H9 (cell line): ENCODE measurements at regions not wholly inside any gene's neighbourhood (a gene's known extent, or its start where the extent isn't known, plus 50 kb on each side); places are given as distances from the start of the nearest gene placed in this dataset.

ENCODE experiments used
- DNase-seq: peaks from one replicate; pipeline ENCODE4 v3.0.0-alpha.2; 2017
- H2AFZ ChIP-seq: one replicate; pipeline ENCODE4 v1.6.1; 2013; ENCODE audit warnings: mild to moderate bottlenecking, low read length, control low read depth, moderate library complexity
- H2AK5ac ChIP-seq: 2 replicates; pipeline ENCODE4 v1.6.1; 2013; ENCODE audit warnings: low read length, control low read depth, mixed read lengths; ENCODE audit not compliant: insufficient read length
- H2BK120ac ChIP-seq: one replicate; pipeline ENCODE4 v1.6.1; 2013; ENCODE audit warnings: low read depth, mild to moderate bottlenecking, low read length, control low read depth, inconsistent platforms; ENCODE audit not compliant: poor library complexity, severe bottlenecking
- H2BK12ac ChIP-seq: 2 replicates; pipeline ENCODE4 v1.6.1; 2013; ENCODE audit warnings: low read length, control low read depth, mixed read lengths, low read depth; ENCODE audit not compliant: insufficient read length
- H2BK15ac ChIP-seq: 2 replicates; pipeline ENCODE4 v1.6.1; 2013; ENCODE audit warnings: low read depth, low read length, control low read depth
- H2BK20ac ChIP-seq: one replicate; pipeline ENCODE4 v1.6.1; 2013; ENCODE audit warnings: low read depth, mild to moderate bottlenecking, low read length, control low read depth, inconsistent platforms; ENCODE audit not compliant: poor library complexity, severe bottlenecking
- H2BK5ac ChIP-seq: 2 replicates; pipeline ENCODE4 v1.6.1; 2013; ENCODE audit warnings: low read length, control low read depth, mixed read lengths; ENCODE audit not compliant: insufficient read length
- H3K14ac ChIP-seq: 2 replicates; pipeline ENCODE4 v1.6.1; 2013; ENCODE audit warnings: low read length, control low read depth; ENCODE audit not compliant: insufficient read depth
- H3K18ac ChIP-seq: 2 replicates; pipeline ENCODE4 v1.6.1; 2013; ENCODE audit warnings: low read depth, mild to moderate bottlenecking, mixed read lengths, low read length, control low read depth; ENCODE audit not compliant: insufficient read length
- H3K23ac ChIP-seq: 2 replicates; pipeline ENCODE4 v1.6.1; 2013; ENCODE audit warnings: low read length, control low read depth, mixed read lengths, low read depth; ENCODE audit not compliant: insufficient read length
- H3K23me2 ChIP-seq: 2 replicates; pipeline ENCODE4 v1.6.1; 2013; ENCODE audit warnings: low read depth, mild to moderate bottlenecking, mixed read lengths, low read length, control low read depth; ENCODE audit not compliant: insufficient read length, poor library complexity, severe bottlenecking
- H3K27ac ChIP-seq: 2 replicates; pipeline ENCODE4 v1.5.1; 2013; ENCODE audit warnings: low read length, control low read depth, mixed read lengths, low read depth; ENCODE audit not compliant: insufficient read length
- H3K27me3 ChIP-seq: 2 replicates; pipeline ENCODE4 v1.6.1; 2013; ENCODE audit warnings: low read length, control low read depth, inconsistent platforms; ENCODE audit not compliant: insufficient read depth
- H3K4ac ChIP-seq: 2 replicates; pipeline ENCODE4 v1.6.1; 2013; ENCODE audit warnings: low read depth, mild to moderate bottlenecking, control low read depth, inconsistent platforms, low read length, moderate library complexity
- H3K4me1 ChIP-seq: 2 replicates; pipeline ENCODE4 v1.6.1; 2013; ENCODE audit warnings: low read length, control low read depth, inconsistent platforms; ENCODE audit not compliant: insufficient read depth
- H3K4me2 ChIP-seq: 2 replicates; pipeline ENCODE4 v1.6.1; 2013; ENCODE audit warnings: low read length, control low read depth, mixed read lengths; ENCODE audit not compliant: insufficient read length, insufficient read depth
- H3K56ac ChIP-seq: 2 replicates; pipeline ENCODE4 v1.6.1; 2013; ENCODE audit warnings: low read depth, mild to moderate bottlenecking, mixed read lengths, low read length, control low read depth; ENCODE audit not compliant: insufficient read length
- H3K79me1 ChIP-seq: 2 replicates; pipeline ENCODE4 v1.6.1; 2013; ENCODE audit warnings: low read depth, mild to moderate bottlenecking, moderate library complexity, low read length, control low read depth, inconsistent platforms; ENCODE audit not compliant: insufficient read depth, poor library complexity, severe bottlenecking
- H3K79me2 ChIP-seq: 2 replicates; pipeline ENCODE4 v1.6.1; 2013; ENCODE audit warnings: low read length, control low read depth, inconsistent platforms; ENCODE audit not compliant: insufficient read depth
- H3K9ac ChIP-seq: 2 replicates; pipeline ENCODE4 v1.6.1; 2013; ENCODE audit warnings: low read length, control low read depth, mixed read lengths; ENCODE audit not compliant: insufficient read length; ENCODE audit errors: extremely low read depth
- H3K9me3 ChIP-seq: one replicate; pipeline ENCODE4 v1.6.1; 2013; ENCODE audit warnings: low read depth, low read length, inconsistent platforms; ENCODE audit not compliant: control insufficient read depth
- H3T11ph ChIP-seq: one replicate; pipeline ENCODE4 v1.6.1; 2013; ENCODE audit warnings: mild to moderate bottlenecking, low read length, control low read depth, inconsistent platforms
- H4K20me1 ChIP-seq: one replicate; pipeline ENCODE4 v1.6.1; 2013; ENCODE audit not compliant: control insufficient read depth, insufficient read length, insufficient read depth
- H4K5ac ChIP-seq: 2 replicates; pipeline ENCODE4 v1.6.1; 2013; ENCODE audit warnings: low read depth, mild to moderate bottlenecking, mixed read lengths, low read length, control low read depth; ENCODE audit not compliant: insufficient read length
- H4K8ac ChIP-seq: replicated peaks from 2 replicates; pipeline ENCODE4 v1.6.1; 2013; ENCODE audit warnings: low read length, control low read depth, mixed read lengths, low read depth; ENCODE audit not compliant: insufficient read length
- H4K91ac ChIP-seq: 2 replicates; pipeline ENCODE4 v1.6.1; 2013; ENCODE audit warnings: low read depth, mild to moderate bottlenecking, moderate library complexity, mixed read lengths, low read length, control low read depth; ENCODE audit not compliant: insufficient read length
- H3K27ac Mint-ChIP-seq, 3 experiments: 2 replicates in 2 of 3; 3 replicates in 1 of 3; pipeline ENCODE4 v1.8.0; 2020 to 2021; ENCODE audit warnings: mixed read lengths in 3 of 3, mild to moderate bottlenecking in 1 of 3, moderate library complexity in 1 of 3
- H3K27me3 Mint-ChIP-seq: 2 replicates; pipeline ENCODE4 v1.8.0; 2021; ENCODE audit warnings: low read depth, mild to moderate bottlenecking, moderate library complexity, mixed read lengths
- H3K36me3 Mint-ChIP-seq, 3 experiments: 2 replicates in 2 of 3; 3 replicates in 1 of 3; pipeline ENCODE4 v1.8.0; 2020 to 2021; ENCODE audit warnings: low read depth in 3 of 3, mixed read lengths in 3 of 3; ENCODE audit not compliant: insufficient read depth in 1 of 3
- H3K4me1 Mint-ChIP-seq, 2 experiments: 2 replicates each; pipeline ENCODE4 v1.8.0; 2020; ENCODE audit warnings: mixed read lengths in 2 of 2
- H3K4me3 Mint-ChIP-seq, 2 experiments: 2 replicates in 1 of 2; 3 replicates in 1 of 2; pipeline ENCODE4 v1.8.0; 2020 to 2021; ENCODE audit warnings: mild to moderate bottlenecking in 2 of 2, mixed read lengths in 2 of 2, moderate library complexity in 1 of 2
- H3K9me3 Mint-ChIP-seq, 2 experiments: 2 replicates in 1 of 2; 3 replicates in 1 of 2; pipeline ENCODE4 v1.8.0; 2020; ENCODE audit warnings: mild to moderate bottlenecking in 2 of 2, mixed read lengths in 2 of 2, moderate library complexity in 1 of 2
- CTCF ChIP-seq: fragments of 200-600 bp; sonication (generic); conservative IDR thresholded peaks from 3 replicates; pipeline ENCODE4 v1.8.0; 2021; ENCODE audit warnings: antibody characterized with exemption, mild to moderate bottlenecking
- WGBS: extraction: QIAGEN DNeasy Blood & Tissue Kit; methylation state at CpG from one replicate; pipeline ENCODE4 v1.1.7; 2013; ENCODE audit warnings: missing lambda C conversion rate, low lambda C conversion rate, mixed read lengths; ENCODE audit not compliant: insufficient read length; ENCODE audit errors: extremely low coverage; 5-methylcytosine and 5-hydroxymethylcytosine counted together

DNA sequence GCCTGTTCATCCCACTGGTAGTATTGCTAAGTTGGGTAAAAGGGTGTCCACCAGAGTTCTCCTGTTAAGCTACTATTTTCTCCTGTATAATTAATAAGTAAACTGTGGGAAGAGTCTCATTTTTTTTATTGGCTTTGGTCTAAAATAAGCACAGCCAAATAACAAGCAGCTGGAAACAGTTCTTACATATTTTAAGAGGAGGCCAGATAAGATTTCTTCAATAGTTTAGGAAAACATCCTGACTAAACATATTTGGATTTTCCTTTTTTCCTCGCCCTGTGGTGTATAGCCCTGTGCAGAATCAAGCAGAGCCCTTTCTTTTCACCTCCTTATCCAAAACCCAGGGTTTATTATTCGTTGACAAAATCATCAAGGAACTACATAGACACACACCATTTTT lies 122.2 kb upstream of the ZNF608 start:
- no peak overlapping the region for H3K14ac ChIP-seq
- DNase-seq = no peak
- no peak overlapping the region for H2AK5ac ChIP-seq
- H3K4ac ChIP-seq = no peak overlapping the region
- no peaks in the 10 kb centered on the region for H3K79me2 ChIP-seq
- H3K4me2 ChIP-seq = no peak overlapping the region
- Mint-ChIP-seq H3K27me3 (no peaks in the 10 kb centered on the region), H3K36me3 (peaks cover 0 to 4% (median 0%) of the 10 kb centered on the region in 3 experiments; a peak in 1 of 7 replicates), H3K9me3 (no peaks in the 10 kb centered on the region), H3K4me1 (peaks cover 22 to 25% of the 10 kb centered on the region in 2 experiments), H3K27ac (no peak overlapping the region), H3K4me3 (no peak overlapping the region)
- no peak overlapping the region for H4K8ac ChIP-seq
- H3K18ac ChIP-seq = no peak overlapping the region
- H3K23me2 ChIP-seq = no peaks in the 10 kb centered on the region
- no peak overlapping the region for H2BK12ac ChIP-seq
- no peak overlapping the region for H2BK120ac ChIP-seq
- no CpG with 5 or more reads among the region's 2 CpGs for WGBS
- H3K9me3 ChIP-seq = no peaks in the 10 kb centered on the region
- no peak overlapping the region for H3K23ac ChIP-seq
- H3K4me1 ChIP-seq = no peaks in the 10 kb centered on the region; the same call in 1 of the 2 replicates
- no peak overlapping the region for H2BK15ac ChIP-seq
- no peak overlapping the region for H3K27ac ChIP-seq
- H3K56ac ChIP-seq = no peak overlapping the region
- H4K20me1 ChIP-seq = no peaks in the 10 kb centered on the region
- no peak for TF ChIP-seq CTCF
- H2AFZ ChIP-seq = no peak overlapping the region
- H4K91ac ChIP-seq = no peak overlapping the region
- no peak overlapping the region for H4K5ac ChIP-seq
- H2BK5ac ChIP-seq = no peak overlapping the region
- no peak overlapping the region for H3T11ph ChIP-seq
- no peak overlapping the region for H2BK20ac ChIP-seq
- no peaks in the 10 kb centered on the region for H3K27me3 ChIP-seq
- H3K9ac ChIP-seq = no peak overlapping the region
- H3K79me1 ChIP-seq = no peaks in the 10 kb centered on the region
